ENCODE measurements at regions not wholly inside any gene's neighbourhood (a gene's known extent, or its start where the extent isn't known, plus 50 kb on each side); places are given as distances from the start of the nearest gene placed in this dataset.

DNA sequence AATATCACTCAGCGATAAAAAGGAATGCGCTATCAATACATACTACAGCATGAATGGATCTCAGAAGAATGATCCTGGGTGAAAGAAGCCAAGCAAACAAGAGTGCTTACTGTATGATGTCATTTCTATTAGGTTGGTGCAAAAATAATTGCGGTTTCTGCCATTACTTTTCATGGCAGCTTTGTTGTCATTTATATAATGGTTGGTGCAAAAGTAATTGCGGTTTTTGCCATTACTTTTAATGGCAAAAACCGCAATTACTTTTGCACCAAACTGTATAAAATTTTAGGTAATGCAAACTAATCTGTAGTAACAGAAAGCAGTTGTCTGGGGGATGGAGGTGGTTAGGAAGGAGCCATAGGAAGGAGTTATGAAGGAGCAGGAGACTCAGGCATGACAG lies 318.3 kb upstream of the ZMIZ1 start:
- TF ChIP-seq CTCF (IDR thresholded peaks at IDR 0.05) (no peak), POLR2A (IDR thresholded peaks at IDR 0.05) (no peak), POLR2AphosphoS5 (IDR thresholded peaks at IDR 0.05) (no peak)

Data from suprapubic skin (tissue), 4 donors.